GM19468 (cell line): ENCODE measurements at regions not wholly inside any gene's neighbourhood (a gene's known extent, or its start where the extent isn't known, plus 50 kb on each side); places are given as distances from the start of the nearest gene placed in this dataset.
"Not testable (repeated sequence)": the region's sequence is repeated elsewhere in the genome, so short reads cannot be mapped to it uniquely, and the experiment has no call there.

ENCODE experiments used
- ATAC-seq: cut with Tn5 transposase; IDR thresholded peaks from one replicate; pipeline ENCODE4 v1.9.1; 2021; ENCODE audit warnings: mild to moderate bottlenecking, moderate library complexity, moderate number of reproducible peaks; ENCODE audit not compliant: unreplicated experiment; ENCODE audit errors: extremely low read depth

DNA sequence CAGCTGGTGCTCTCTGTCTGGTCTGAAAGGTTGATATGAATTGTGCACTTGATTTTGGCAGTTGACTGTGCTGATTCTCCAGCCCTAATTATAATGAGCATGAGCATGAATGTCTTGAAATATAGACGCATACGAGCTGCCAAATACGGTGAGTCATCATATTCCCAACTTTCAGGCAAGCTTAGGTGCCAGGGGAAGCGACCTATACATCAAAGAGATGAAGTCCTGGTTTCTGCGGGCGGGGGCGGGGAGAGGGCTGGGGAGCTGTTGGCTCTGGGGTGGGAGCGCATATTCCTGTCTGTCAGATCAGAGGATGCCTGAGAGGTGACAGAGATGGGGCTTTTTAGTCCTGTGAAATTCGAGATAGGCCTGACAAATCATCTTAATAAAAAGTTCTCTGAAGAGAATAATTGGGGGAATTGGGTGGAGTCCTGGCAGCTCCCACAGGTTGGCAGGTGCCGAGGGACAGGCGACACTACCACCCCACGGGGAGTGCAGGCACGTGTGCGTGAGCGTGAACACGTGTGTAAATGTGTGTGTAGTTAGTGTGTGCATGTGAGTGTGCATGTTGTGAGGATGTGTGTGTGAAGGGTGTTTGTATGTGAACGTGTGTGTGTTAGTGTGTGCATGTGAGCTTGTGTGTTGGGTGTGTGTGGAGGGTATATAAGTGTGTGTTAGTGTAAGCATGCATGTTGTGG is 865.3 kb downstream of the TBC1D22A start:
- no peak for ATAC-seq

- no peak for ATAC-seq
These were observed 864.3 kb downstream of the TBC1D22A start for GRCh38 chr22:47626428-47627390.

GRCh38 chr22:47625531-47626427 is 863.3 kb downstream of the TBC1D22A start:
- no peak for ATAC-seq

GRCh38 chr22:47625013-47625385 is 862.5 kb downstream of the TBC1D22A start:
- ATAC-seq, result no peak

GRCh38 chr22:47624252-47625012 is 862.0 kb downstream of the TBC1D22A start:
- no peak for ATAC-seq

- no peak for ATAC-seq
These were observed 861.3 kb downstream of the TBC1D22A start for GRCh38 chr22:47623763-47624148.

DNA sequence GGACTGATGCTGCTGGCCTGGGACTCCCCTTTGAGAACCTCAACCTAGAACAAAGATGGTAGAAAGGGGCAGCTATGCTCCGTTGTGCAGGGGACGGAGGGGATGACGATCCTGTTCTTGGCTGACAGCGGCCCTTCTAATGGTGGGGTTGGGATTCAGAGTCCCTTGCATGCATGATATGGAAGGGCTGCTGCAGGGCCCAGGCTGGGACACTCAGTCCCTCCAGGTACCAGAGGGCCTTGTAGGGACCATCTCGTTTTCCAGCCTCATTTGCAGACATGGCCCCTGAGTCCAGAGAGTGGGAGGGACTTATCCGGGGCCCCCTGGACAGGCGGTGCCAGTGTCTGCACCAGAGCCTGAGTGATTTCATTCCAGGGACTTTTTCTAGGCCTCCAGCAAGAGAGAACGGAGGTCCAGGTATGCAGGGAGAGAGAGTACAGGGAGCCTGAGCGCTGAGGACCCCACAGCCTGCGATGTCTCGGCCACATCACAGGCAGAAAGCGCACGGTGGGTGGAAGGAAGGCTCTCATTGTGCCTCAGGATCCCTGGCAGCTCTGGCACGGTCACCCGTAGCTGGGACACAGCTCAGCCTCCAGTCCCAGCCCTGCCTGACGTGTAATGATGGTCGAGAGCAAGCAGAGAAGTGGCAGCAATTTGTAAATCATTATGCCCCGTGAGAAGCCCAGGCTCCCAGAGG is 860.8 kb downstream of the TBC1D22A start:
- ATAC-seq, result no peak

- no peak for ATAC-seq
These were observed 860.1 kb downstream of the TBC1D22A start for GRCh38 chr22:47622541-47622940.

DNA sequence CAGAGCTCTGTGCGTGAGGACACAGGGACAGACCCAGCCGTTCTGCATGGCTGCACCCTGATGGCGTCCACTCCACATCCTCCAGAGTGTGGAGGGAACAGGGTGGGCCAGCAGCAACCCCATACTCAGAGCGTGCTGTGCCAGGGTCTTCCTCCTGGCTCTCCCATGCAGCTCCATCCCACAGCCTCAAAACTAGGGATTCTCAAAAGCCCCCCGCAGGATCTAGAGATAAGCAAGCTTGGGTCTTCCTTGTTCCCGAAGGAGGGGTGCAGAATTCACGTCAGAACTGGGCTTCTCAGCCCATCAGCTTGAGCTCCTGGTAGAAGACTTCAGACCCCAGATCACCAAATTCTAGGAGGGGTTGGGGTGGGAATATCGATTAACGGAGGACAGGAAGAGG is 858.8 kb downstream of the TBC1D22A start:
- no peak for ATAC-seq

- no peak for ATAC-seq
These were observed 857.9 kb downstream of the TBC1D22A start for GRCh38 chr22:47620391-47620790.

DNA sequence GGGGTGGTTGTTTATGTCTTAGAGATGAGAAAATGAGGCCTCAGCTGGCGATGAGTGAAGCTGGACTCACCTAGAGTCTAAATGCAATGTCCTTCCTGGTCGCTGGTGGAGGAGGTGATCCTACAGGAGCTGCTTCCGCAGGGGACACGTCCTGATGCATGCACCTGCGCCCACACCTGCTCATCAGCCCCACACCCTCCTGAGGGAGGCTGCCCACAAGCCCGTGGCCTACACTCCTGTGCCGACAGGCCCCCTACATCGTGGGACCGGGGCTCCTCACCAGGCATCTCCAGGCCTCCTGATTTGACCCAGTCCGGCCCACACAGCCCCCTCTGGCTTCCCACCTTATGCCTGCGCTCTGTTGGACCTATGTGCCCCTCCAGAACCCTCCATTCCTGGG is 857.2 kb downstream of the TBC1D22A start:
- ATAC-seq, result no peak

- ATAC-seq, result no peak
These were observed 855.9 kb downstream of the TBC1D22A start for GRCh38 chr22:47618180-47619010.

DNA sequence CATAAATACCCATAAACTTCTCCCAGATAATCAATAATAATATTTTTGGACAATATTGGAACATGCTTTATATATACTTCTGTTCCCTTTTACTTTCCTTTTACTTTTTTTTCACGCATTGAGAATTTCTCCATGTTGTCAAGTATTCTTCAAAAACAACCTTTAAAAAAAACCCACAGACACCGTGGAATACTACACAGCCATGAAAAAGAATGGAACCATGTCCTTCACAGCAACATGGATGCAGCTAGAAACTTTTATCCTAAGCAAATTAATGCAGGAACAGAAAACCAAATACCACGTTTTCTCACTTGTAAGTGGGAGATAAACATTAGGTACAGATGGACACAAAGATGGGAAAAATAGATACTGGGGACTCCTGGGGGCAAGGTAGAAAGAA is 854.7 kb downstream of the TBC1D22A start:
- ATAC-seq, result no peak

DNA sequence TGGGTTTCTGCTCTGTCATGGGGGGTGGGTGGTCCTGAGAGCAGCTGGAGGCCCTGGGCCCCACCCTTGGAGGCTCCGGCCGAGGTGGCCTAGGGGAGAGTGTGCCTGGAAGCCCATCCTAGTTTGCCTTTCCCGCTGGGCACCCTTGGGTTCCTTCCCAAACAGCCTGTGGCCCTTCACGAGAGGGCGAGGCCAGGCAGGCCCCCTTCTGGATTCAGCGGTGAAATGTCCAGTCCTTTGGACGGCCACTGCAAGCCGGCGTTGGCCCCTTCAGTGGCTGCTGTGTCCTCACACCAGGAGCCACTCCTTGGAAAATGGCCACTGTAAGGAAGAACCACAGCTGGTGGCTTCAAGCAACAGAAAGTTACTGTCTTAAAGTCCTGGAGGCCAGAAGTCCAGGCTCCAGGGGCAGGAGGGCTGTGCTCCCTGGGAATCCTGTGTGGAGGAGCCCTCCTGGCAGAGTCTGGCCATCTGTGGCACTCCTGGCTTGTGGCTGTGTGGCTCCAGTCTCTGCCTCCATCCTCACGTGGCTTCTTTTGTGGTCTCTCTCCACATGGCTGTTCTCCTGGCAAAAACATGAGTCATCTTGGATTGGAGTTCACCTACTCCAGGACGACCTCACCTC is 854.1 kb downstream of the TBC1D22A start:
- no peak for ATAC-seq

DNA sequence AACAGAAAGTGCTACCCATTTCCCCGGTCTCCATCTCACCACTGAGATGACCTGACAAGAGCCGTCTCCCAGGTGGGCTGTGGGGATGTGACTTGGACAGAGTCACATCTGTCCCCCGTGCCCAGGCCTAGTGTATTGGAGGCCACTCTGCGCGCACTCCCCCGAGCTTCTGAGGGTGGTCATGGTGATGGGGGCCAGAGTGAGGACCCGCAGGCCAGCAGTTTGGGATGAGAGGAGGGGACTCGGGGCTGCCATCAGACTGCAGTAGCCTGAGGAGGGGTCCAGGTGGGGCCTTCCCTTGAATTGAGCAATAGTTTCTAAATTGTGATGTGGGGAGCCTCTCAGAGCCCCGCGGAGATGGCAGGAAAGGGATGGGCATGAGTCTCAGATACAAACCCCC is 852.6 kb downstream of the TBC1D22A start:
- ATAC-seq, result no peak

DNA sequence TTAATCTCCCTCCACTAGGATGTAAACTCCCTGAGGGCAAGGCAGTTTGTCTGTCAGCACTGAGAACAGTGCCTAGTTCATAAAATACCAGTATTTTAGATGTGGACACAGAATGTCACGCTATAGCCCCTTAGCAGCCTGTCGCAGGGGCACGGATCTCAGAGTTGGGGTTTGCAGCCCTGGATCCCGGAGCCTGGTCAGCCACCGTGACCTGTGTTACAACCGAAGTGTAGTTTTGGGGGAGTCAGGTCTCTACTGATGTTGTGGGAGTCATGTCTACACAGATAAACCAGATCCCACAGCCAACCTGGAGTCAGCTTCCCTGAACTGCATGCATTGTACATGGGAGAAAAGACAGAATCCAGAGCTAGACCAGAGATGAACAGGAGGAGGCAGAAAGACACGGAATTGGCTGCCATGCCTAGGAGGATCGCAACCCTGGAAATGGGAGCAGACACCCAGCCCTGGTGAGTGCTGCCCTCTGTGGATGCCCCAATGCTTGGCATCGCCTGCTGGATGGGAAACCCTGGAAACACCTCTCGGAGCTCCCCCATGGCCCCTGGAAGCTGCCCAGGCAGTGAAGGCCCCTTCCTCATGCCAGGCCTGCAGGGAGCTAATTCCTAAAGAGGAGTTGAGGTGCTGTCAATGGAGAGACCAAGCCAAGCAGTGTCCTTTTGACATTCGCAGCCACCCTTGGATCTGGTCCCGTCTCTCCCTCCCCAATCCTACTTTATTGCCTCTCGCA is 851.3 kb downstream of the TBC1D22A start:
- ATAC-seq, result no peak

DNA sequence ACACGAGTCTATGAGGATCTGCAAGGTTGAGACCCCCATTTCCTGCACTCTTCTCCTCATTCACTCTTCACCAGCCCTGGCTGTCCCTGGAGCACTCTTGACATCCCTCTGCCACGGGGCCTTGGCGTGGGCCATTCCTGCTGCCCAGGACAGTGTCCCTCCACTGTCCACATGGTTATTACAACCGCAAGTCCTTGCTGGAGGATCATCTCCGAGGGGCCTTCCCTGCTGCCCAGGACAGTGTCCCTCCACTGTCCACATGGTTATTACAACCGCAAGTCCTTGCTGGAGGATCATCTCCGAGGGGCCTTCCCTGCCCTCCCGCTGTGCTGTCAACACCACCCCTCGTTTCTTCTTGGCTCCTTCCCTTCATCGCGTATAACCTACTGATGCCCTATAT is 850.7 kb downstream of the TBC1D22A start:
- not testable (repeated sequence) for ATAC-seq
